SK-N-SH treated with all-trans-retinoic acid at 6 μM for 48 hours (cell line): ENCODE measurements at regions not wholly inside any gene's neighbourhood (a gene's known extent, or its start where the extent isn't known, plus 50 kb on each side); places are given as distances from the start of the nearest gene placed in this dataset.

Source experiments
- BACH2 ChIP-seq: fragments of 250-450 bp; sonication (Bioruptor Pico); IDR thresholded peaks from 2 replicates; pipeline ENCODE4 v1.9.0; 2021; ENCODE audit warnings: mild to moderate bottlenecking, borderline replicate concordance
- GLIS3 ChIP-seq: fragments of 250-450 bp; sonication (Bioruptor Pico); IDR thresholded peaks from 2 replicates; pipeline ENCODE4 v1.5.0; 2020; ENCODE audit warnings: mild to moderate bottlenecking, moderate library complexity
- ISL1 ChIP-seq: fragments of 250-450 bp; sonication (Bioruptor Pico); IDR thresholded peaks from 2 replicates; pipeline ENCODE4 v2.1.2; 2022; ENCODE audit warnings: mild to moderate bottlenecking, moderate library complexity
- OSR1 ChIP-seq: fragments of 250-450 bp; sonication (Bioruptor Pico); IDR thresholded peaks from 2 replicates; pipeline ENCODE4 v1.8.0; 2022; ENCODE audit warnings: moderate library complexity, mild to moderate bottlenecking, inconsistent platforms
- PPARA ChIP-seq: fragments of 250-450 bp; sonication (Bioruptor Pico); IDR thresholded peaks from 2 replicates; pipeline ENCODE4 v1.5.0; 2020; ENCODE audit warnings: mild to moderate bottlenecking, borderline replicate concordance
- RARB ChIP-seq: fragments of 250-450 bp; sonication (Bioruptor Pico); IDR thresholded peaks from 2 replicates; pipeline ENCODE4 v1.8.0; 2021; ENCODE audit warnings: mild to moderate bottlenecking, moderate library complexity
- SNAI2 ChIP-seq: fragments of 250-450 bp; sonication (Bioruptor Pico); IDR thresholded peaks from 2 replicates; pipeline ENCODE4 v1.5.0; 2020; ENCODE audit warnings: mild to moderate bottlenecking, moderate library complexity
- TOX ChIP-seq: fragments of 250-450 bp; sonication (Bioruptor Pico); IDR thresholded peaks from 2 replicates; pipeline ENCODE4 v1.8.0; 2021; ENCODE audit warnings: mild to moderate bottlenecking, moderate library complexity, borderline replicate concordance
- ZFP3 ChIP-seq: fragments of 250-450 bp; sonication (Bioruptor Pico); IDR thresholded peaks from 2 replicates; pipeline ENCODE4 v1.5.0; 2020; ENCODE audit warnings: mild to moderate bottlenecking, moderate library complexity
- ZFP30 ChIP-seq: fragments of 450-650 bp; formaldehyde crosslinking; IDR thresholded peaks from 2 replicates; pipeline ENCODE4 v1.5.0; 2022; ENCODE audit warnings: mild to moderate bottlenecking, moderate library complexity
- ZNF565 ChIP-seq: fragments of 450-650 bp; formaldehyde crosslinking; conservative IDR thresholded peaks from 2 replicates; pipeline ENCODE4 v1.5.0; 2020; ENCODE audit warnings: low read depth, mild to moderate bottlenecking, moderate library complexity
- ZNF70 ChIP-seq: fragments of 450-650 bp; formaldehyde crosslinking; IDR thresholded peaks from 2 replicates; pipeline ENCODE4 v1.5.0; 2020; ENCODE audit warnings: mild to moderate bottlenecking, moderate library complexity
- TF ChIP-seq, protein P1 (sequence below): fragments of 250-450 bp; sonication (Bioruptor Pico); IDR thresholded peaks from 2 replicates; pipeline ENCODE4 v1.8.0; 2020; ENCODE audit warnings: mild to moderate bottlenecking, moderate library complexity, borderline replicate concordance
- TF ChIP-seq, protein P2 (sequence below): fragments of 250-450 bp; sonication (Bioruptor Pico); IDR thresholded peaks from 2 replicates; pipeline ENCODE4 v1.5.1; 2020; ENCODE audit warnings: low read depth, mild to moderate bottlenecking, moderate library complexity

DNA sequence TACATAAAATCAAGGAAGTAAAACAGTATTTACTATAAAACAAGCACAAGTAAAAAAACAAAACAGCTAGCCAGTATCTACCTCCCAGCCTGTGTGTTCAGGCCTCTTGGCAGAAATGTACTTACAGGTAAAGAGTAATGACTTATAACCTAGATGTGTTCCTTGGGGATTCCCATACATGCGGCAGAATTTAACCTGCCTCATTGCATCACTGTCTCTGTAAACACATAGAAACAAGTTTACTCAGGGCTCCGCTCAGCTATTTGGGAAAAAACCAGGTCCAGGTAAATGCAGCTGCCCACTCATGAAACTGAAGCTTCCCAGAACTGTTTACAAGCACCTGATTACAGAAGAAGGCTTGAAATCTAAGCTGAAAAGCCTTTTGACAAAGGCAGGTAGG is 50.7 kb upstream of the SERP2 start:
- no peak for TF ChIP-seq GLIS3
- TF ChIP-seq OSR1: no peak
- TF ChIP-seq RARB (CRISPR knock-in tag): no peak
- TF ChIP-seq BACH2 (CRISPR knock-in tag): no peak
- TF ChIP-seq, protein P1, sequence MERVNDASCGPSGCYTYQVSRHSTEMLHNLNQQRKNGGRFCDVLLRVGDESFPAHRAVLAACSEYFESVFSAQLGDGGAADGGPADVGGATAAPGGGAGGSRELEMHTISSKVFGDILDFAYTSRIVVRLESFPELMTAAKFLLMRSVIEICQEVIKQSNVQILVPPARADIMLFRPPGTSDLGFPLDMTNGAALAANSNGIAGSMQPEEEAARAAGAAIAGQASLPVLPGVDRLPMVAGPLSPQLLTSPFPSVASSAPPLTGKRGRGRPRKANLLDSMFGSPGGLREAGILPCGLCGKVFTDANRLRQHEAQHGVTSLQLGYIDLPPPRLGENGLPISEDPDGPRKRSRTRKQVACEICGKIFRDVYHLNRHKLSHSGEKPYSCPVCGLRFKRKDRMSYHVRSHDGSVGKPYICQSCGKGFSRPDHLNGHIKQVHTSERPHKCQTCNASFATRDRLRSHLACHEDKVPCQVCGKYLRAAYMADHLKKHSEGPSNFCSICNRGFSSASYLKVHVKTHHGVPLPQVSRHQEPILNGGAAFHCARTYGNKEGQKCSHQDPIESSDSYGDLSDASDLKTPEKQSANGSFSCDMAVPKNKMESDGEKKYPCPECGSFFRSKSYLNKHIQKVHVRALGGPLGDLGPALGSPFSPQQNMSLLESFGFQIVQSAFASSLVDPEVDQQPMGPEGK (CRISPR knock-in tag): no peak
- TF ChIP-seq ZNF70 (CRISPR knock-in tag): no peak
- TF ChIP-seq ZNF565: no peak
- TF ChIP-seq ZFP30 (CRISPR knock-in tag): no peak
- TF ChIP-seq, protein P2, sequence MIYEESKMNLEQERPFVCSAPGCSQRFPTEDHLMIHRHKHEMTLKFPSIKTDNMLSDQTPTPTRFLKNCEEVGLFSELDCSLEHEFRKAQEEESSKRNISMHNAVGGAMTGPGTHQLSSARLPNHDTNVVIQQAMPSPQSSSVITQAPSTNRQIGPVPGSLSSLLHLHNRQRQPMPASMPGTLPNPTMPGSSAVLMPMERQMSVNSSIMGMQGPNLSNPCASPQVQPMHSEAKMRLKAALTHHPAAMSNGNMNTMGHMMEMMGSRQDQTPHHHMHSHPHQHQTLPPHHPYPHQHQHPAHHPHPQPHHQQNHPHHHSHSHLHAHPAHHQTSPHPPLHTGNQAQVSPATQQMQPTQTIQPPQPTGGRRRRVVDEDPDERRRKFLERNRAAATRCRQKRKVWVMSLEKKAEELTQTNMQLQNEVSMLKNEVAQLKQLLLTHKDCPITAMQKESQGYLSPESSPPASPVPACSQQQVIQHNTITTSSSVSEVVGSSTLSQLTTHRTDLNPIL (CRISPR knock-in tag): no peak
- no peak for TF ChIP-seq PPARA (CRISPR knock-in tag)
- TF ChIP-seq ISL1: no peak
- no peak for TF ChIP-seq TOX (CRISPR knock-in tag)
- no peak for TF ChIP-seq SNAI2
- TF ChIP-seq ZFP3 (CRISPR knock-in tag): no peak
